NB4 (cell line): ENCODE measurements at regions not wholly inside any gene's neighbourhood (a gene's known extent, or its start where the extent isn't known, plus 50 kb on each side); places are given as distances from the start of the nearest gene placed in this dataset.

Source experiments
- TF ChIP-seq, protein P1 (sequence below): IDR thresholded peaks from one replicate; pipeline ENCODE4 v1.5.1; 2012; ENCODE audit warnings: low read depth, low read length
- TF ChIP-seq, protein P2 (sequence below): IDR thresholded peaks from 2 replicates; pipeline ENCODE4 v1.6.1; 2011; ENCODE audit warnings: low read depth, low read length

DNA sequence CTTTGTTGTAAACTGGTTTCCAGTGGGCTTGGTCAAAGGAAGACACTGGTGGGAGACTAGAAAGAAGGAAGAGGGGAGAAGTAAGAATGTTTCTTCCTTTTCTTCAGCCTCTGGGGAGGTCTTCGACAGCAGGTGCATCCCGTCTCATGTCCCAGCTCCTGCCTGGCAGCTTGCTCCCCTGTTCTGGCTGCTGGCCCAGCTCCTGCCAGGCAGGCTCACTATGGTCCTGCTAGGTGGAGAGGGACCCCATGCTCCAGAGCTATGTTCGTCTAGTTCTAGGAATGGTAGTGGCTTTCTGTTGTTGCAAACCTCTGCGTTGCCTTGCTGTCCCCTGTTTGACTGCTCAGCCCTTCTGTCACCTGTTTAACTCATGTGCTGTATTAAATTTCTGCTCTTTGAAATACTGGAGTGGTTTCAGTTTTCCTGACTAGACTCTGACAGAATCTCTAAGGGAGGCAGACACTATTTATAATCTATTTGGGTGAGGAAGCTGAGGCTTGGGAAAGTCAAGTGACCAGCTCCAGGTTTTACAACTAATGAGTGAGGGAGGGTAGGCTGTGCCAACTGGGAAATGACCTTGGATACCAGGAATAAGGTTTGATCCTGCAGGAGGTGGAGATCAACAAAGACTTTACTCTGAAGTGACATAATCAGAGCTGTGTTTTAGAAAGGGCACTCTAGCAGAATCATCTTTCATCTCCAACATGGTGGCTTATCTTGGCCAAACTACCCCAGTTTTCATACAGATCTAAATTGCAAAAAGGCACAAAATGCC, 94.7 kb upstream of the DDHD1 start:
- TF ChIP-seq, protein P1, sequence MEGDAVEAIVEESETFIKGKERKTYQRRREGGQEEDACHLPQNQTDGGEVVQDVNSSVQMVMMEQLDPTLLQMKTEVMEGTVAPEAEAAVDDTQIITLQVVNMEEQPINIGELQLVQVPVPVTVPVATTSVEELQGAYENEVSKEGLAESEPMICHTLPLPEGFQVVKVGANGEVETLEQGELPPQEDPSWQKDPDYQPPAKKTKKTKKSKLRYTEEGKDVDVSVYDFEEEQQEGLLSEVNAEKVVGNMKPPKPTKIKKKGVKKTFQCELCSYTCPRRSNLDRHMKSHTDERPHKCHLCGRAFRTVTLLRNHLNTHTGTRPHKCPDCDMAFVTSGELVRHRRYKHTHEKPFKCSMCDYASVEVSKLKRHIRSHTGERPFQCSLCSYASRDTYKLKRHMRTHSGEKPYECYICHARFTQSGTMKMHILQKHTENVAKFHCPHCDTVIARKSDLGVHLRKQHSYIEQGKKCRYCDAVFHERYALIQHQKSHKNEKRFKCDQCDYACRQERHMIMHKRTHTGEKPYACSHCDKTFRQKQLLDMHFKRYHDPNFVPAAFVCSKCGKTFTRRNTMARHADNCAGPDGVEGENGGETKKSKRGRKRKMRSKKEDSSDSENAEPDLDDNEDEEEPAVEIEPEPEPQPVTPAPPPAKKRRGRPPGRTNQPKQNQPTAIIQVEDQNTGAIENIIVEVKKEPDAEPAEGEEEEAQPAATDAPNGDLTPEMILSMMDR: no peak
- TF ChIP-seq, protein P2, sequence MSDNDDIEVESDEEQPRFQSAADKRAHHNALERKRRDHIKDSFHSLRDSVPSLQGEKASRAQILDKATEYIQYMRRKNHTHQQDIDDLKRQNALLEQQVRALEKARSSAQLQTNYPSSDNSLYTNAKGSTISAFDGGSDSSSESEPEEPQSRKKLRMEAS: no peak
